ENCODE measurements at regions not wholly inside any gene's neighbourhood (a gene's known extent, or its start where the extent isn't known, plus 50 kb on each side); places are given as distances from the start of the nearest gene placed in this dataset.

DNA sequence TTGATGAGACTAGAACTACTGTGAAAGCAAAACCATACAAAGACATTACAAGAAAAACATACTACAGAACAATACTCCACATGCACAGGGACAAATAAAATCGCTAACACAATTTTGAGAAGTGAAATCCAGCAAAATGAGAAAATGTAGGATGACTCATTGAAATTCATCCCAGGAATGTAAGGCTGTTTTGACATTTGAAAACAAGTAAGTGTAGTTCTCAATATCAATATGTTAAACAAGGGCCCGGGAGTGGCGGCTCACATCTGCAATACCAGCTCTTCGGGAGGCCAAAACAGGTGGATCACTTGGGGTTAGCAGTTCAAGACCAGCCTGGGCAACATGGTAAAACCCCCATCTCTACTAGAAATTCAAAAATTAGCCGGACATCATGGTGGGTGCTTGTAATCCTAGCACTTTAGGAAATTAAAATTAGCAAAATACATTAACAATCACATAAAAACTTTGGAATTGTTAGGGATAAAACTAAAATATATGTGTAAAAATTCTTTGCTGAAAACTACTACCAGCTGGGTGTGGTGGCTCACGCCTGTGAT is 113.7 kb upstream of the ADARB2 start:
- TF ChIP-seq EZH2 (IDR thresholded peaks at IDR 0.05; ENCODE audit: low read depth, unreplicated experiment) (no peak), POLR2AphosphoS5 (IDR thresholded peaks at IDR 0.05; ENCODE audit: low read depth) (no peak), EZH2phosphoT487 (IDR thresholded peaks at IDR 0.05; ENCODE audit: unreplicated experiment) (no peak), JUNB (IDR thresholded peaks at IDR 0.05; ENCODE audit: unreplicated experiment) (no peak), CREB1 (CRISPR knock-in tag; IDR thresholded peaks at IDR 0.05; ENCODE audit: low read depth) (no peak), ZNF114 (CRISPR knock-in tag; IDR thresholded peaks at IDR 0.05) (no peak), NANOG (IDR thresholded peaks at IDR 0.05; ENCODE audit: borderline replicate concordance) (no peak), STAT1 (IDR thresholded peaks at IDR 0.05; ENCODE audit: unreplicated experiment) (no peak)
- TF ChIP-seq, protein P1, sequence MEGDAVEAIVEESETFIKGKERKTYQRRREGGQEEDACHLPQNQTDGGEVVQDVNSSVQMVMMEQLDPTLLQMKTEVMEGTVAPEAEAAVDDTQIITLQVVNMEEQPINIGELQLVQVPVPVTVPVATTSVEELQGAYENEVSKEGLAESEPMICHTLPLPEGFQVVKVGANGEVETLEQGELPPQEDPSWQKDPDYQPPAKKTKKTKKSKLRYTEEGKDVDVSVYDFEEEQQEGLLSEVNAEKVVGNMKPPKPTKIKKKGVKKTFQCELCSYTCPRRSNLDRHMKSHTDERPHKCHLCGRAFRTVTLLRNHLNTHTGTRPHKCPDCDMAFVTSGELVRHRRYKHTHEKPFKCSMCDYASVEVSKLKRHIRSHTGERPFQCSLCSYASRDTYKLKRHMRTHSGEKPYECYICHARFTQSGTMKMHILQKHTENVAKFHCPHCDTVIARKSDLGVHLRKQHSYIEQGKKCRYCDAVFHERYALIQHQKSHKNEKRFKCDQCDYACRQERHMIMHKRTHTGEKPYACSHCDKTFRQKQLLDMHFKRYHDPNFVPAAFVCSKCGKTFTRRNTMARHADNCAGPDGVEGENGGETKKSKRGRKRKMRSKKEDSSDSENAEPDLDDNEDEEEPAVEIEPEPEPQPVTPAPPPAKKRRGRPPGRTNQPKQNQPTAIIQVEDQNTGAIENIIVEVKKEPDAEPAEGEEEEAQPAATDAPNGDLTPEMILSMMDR (conservative IDR thresholded peaks at IDR 0.05; ENCODE audit: low read depth in 2 of 2): no peak
- TF ChIP-seq, protein P2, sequence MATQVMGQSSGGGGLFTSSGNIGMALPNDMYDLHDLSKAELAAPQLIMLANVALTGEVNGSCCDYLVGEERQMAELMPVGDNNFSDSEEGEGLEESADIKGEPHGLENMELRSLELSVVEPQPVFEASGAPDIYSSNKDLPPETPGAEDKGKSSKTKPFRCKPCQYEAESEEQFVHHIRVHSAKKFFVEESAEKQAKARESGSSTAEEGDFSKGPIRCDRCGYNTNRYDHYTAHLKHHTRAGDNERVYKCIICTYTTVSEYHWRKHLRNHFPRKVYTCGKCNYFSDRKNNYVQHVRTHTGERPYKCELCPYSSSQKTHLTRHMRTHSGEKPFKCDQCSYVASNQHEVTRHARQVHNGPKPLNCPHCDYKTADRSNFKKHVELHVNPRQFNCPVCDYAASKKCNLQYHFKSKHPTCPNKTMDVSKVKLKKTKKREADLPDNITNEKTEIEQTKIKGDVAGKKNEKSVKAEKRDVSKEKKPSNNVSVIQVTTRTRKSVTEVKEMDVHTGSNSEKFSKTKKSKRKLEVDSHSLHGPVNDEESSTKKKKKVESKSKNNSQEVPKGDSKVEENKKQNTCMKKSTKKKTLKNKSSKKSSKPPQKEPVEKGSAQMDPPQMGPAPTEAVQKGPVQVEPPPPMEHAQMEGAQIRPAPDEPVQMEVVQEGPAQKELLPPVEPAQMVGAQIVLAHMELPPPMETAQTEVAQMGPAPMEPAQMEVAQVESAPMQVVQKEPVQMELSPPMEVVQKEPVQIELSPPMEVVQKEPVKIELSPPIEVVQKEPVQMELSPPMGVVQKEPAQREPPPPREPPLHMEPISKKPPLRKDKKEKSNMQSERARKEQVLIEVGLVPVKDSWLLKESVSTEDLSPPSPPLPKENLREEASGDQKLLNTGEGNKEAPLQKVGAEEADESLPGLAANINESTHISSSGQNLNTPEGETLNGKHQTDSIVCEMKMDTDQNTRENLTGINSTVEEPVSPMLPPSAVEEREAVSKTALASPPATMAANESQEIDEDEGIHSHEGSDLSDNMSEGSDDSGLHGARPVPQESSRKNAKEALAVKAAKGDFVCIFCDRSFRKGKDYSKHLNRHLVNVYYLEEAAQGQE (IDR thresholded peaks at IDR 0.05; ENCODE audit: unreplicated experiment): no peak
- TF ChIP-seq, protein P3, sequence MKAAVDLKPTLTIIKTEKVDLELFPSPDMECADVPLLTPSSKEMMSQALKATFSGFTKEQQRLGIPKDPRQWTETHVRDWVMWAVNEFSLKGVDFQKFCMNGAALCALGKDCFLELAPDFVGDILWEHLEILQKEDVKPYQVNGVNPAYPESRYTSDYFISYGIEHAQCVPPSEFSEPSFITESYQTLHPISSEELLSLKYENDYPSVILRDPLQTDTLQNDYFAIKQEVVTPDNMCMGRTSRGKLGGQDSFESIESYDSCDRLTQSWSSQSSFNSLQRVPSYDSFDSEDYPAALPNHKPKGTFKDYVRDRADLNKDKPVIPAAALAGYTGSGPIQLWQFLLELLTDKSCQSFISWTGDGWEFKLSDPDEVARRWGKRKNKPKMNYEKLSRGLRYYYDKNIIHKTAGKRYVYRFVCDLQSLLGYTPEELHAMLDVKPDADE (IDR thresholded peaks at IDR 0.05): no peak
- TF ChIP-seq, protein P4, sequence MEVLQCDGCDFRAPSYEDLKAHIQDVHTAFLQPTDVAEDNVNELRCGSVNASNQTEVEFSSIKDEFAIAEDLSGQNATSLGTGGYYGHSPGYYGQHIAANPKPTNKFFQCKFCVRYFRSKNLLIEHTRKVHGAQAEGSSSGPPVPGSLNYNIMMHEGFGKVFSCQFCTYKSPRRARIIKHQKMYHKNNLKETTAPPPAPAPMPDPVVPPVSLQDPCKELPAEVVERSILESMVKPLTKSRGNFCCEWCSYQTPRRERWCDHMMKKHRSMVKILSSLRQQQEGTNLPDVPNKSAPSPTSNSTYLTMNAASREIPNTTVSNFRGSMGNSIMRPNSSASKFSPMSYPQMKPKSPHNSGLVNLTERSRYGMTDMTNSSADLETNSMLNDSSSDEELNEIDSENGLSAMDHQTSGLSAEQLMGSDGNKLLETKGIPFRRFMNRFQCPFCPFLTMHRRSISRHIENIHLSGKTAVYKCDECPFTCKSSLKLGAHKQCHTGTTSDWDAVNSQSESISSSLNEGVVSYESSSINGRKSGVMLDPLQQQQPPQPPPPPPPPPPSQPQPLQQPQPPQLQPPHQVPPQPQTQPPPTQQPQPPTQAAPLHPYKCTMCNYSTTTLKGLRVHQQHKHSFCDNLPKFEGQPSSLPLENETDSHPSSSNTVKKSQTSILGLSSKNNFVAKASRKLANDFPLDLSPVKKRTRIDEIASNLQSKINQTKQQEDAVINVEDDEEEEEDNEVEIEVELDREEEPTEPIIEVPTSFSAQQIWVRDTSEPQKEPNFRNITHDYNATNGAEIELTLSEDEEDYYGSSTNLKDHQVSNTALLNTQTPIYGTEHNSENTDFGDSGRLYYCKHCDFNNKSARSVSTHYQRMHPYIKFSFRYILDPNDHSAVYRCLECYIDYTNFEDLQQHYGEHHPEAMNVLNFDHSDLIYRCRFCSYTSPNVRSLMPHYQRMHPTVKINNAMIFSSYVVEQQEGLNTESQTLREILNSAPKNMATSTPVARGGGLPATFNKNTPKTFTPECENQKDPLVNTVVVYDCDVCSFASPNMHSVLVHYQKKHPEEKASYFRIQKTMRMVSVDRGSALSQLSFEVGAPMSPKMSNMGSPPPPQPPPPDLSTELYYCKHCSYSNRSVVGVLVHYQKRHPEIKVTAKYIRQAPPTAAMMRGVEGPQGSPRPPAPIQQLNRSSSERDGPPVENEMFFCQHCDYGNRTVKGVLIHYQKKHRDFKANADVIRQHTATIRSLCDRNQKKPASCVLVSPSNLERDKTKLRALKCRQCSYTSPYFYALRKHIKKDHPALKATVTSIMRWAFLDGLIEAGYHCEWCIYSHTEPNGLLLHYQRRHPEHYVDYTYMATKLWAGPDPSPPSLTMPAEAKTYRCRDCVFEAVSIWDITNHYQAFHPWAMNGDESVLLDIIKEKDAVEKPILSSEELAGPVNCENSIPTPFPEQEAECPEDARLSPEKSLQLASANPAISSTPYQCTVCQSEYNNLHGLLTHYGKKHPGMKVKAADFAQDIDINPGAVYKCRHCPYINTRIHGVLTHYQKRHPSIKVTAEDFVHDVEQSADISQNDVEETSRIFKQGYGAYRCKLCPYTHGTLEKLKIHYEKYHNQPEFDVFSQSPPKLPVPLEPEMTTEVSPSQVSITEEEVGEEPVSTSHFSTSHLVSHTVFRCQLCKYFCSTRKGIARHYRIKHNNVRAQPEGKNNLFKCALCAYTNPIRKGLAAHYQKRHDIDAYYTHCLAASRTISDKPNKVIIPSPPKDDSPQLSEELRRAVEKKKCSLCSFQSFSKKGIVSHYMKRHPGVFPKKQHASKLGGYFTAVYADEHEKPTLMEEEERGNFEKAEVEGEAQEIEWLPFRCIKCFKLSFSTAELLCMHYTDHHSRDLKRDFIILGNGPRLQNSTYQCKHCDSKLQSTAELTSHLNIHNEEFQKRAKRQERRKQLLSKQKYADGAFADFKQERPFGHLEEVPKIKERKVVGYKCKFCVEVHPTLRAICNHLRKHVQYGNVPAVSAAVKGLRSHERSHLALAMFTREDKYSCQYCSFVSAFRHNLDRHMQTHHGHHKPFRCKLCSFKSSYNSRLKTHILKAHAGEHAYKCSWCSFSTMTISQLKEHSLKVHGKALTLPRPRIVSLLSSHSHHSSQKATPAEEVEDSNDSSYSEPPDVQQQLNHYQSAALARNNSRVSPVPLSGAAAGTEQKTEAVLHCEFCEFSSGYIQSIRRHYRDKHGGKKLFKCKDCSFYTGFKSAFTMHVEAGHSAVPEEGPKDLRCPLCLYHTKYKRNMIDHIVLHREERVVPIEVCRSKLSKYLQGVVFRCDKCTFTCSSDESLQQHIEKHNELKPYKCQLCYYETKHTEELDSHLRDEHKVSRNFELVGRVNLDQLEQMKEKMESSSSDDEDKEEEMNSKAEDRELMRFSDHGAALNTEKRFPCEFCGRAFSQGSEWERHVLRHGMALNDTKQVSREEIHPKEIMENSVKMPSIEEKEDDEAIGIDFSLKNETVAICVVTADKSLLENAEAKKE (CRISPR knock-in tag; IDR thresholded peaks at IDR 0.05): no peak
